PC-9 (cell line): ENCODE measurements at regions not wholly inside any gene's neighbourhood (a gene's known extent, or its start where the extent isn't known, plus 50 kb on each side); places are given as distances from the start of the nearest gene placed in this dataset.
"Not testable (repeated sequence)": the region's sequence is repeated elsewhere in the genome, so short reads cannot be mapped to it uniquely, and the experiment has no call there.

Experiments
- BruUV-seq: library from RNA; stranded (reverse); fragments of 400-500 nt; replicated peaks from 2 replicates; lab custom pipeline; 2021; lab: Mats Ljungman, UMichigan
- CTCF ChIA-PET: fragments of 300-600 bp; sonication (Branson Sonifier 250); formaldehyde crosslinking; loops from one replicate; lab custom pipeline; 2022; ENCODE audit warnings: antibody characterized with exemption; lab: Charles Lee
- POLR2A ChIA-PET: fragments of 300-600 bp; sonication (Branson Sonifier 250); formaldehyde crosslinking; loops from one replicate; lab custom pipeline; 2022; ENCODE audit warnings: antibody characterized with exemption; ENCODE audit not compliant: unreplicated experiment; lab: Charles Lee
- DNase-seq, 2 experiments: peaks; one replicate each; pipeline versions ENCODE4 v3.0.0 to v3.0.0-alpha.2; 2015 to 2022; ENCODE audit warnings: mixed read lengths in 1 of 2
- H2AFZ ChIP-seq: fragments of 200-600 bp; sonication (generic); 2 replicates; pipeline ENCODE4 v1.8.1; 2017; ENCODE audit warnings: antibody characterized with exemption
- H3F3A ChIP-seq: fragments of 200-600 bp; sonication (generic); 2 replicates; pipeline ENCODE4 v1.8.1; 2017; ENCODE audit warnings: antibody characterized with exemption, mild to moderate bottlenecking, low read depth; ENCODE audit not compliant: insufficient read depth
- H3K27ac ChIP-seq: fragments of 200-600 bp; sonication (generic); 2 replicates; pipeline ENCODE4 v1.6.1; 2016; ENCODE audit warnings: mixed run types
- H3K27me3 ChIP-seq: fragments of 200-600 bp; sonication (generic); 2 replicates; pipeline ENCODE4 v1.6.1; 2016; ENCODE audit warnings: low read depth, mixed run types; ENCODE audit not compliant: insufficient read depth
- H3K36me3 ChIP-seq: fragments of 200-600 bp; sonication (generic); 2 replicates; pipeline ENCODE4 v1.6.1; 2016; ENCODE audit warnings: low read depth, mixed run types
- H3K4me1 ChIP-seq: fragments of 200-600 bp; sonication (generic); replicated peaks from 2 replicates; pipeline ENCODE4 v1.6.1; 2016; ENCODE audit warnings: mixed run types; ENCODE audit not compliant: insufficient read depth
- H3K4me2 ChIP-seq: fragments of 200-600 bp; sonication (generic); 2 replicates; pipeline ENCODE4 v1.6.1; 2017; ENCODE audit warnings: mixed run types
- H3K4me3 ChIP-seq: fragments of 200-600 bp; sonication (generic); 2 replicates; pipeline ENCODE4 v1.6.1; 2016; ENCODE audit warnings: mixed run types
- H3K79me2 ChIP-seq: fragments of 200-600 bp; sonication (generic); 2 replicates; pipeline ENCODE4 v1.6.1; 2017; ENCODE audit warnings: low read depth, mixed run types
- H3K9me2 ChIP-seq: fragments of 200-600 bp; sonication (generic); 2 replicates; pipeline ENCODE4 v1.8.1; 2017; ENCODE audit warnings: mild to moderate bottlenecking; ENCODE audit not compliant: insufficient read depth
- H3K9me3 ChIP-seq: fragments of 200-600 bp; sonication (generic); 2 replicates; pipeline ENCODE4 v1.8.1; 2016; ENCODE audit warnings: low read depth; ENCODE audit not compliant: insufficient read depth
- H4K20me1 ChIP-seq: fragments of 200-600 bp; sonication (generic); 2 replicates; pipeline ENCODE4 v1.8.1; 2017; ENCODE audit not compliant: insufficient read depth
- CTCF ChIP-seq: fragments of 200-600 bp; sonication (generic); conservative IDR thresholded peaks from 2 replicates; pipeline ENCODE4 v1.6.1; 2017; ENCODE audit warnings: mixed run types, antibody characterized with exemption, mild to moderate bottlenecking, moderate library complexity
- EZH2 ChIP-seq: fragments of 200-600 bp; sonication (generic); IDR thresholded peaks from 2 replicates; pipeline ENCODE4 v1.8.0; 2017; ENCODE audit warnings: antibody characterized with exemption, low read depth
- intact Hi-C: fragments of 100-400 bp; cut with micrococcal nuclease; formaldehyde crosslinking; loops from one replicate; pipeline ENCODE4 v1.10.0; 2022; ENCODE audit not compliant: unreplicated experiment

DNA sequence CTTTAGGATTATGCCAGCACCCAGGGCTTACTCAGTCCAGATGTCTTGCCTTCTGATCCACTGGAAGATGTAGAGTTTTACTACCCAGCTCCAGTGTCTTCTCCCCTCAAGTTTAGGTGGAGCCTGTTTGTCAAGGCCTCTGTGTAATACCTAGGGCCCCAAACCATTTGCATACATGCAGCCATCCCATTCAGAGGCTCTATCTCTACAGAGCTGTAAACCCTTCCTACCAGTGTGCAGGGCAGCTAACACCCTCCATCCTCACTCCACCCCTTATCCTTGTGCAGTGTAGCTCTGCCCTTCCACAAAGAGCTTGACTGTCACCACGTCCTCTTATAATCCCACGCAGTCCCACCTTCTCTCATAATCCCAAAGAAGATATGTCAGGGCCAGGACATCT, 54.6 kb upstream of the GPCPD1 start:
- H3K79me2 ChIP-seq = no peaks in the 10 kb centered on the region
- CTCF ChIA-PET = no interaction called here
- H3K36me3 ChIP-seq = no peaks in the 10 kb centered on the region
- no peak overlapping the region for H2AFZ ChIP-seq
- H3K9me3 ChIP-seq = no peaks in the 10 kb centered on the region
- no peaks in the 10 kb centered on the region for H4K20me1 ChIP-seq
- no peak for DNase-seq
- no peaks in the 10 kb centered on the region for H3K27me3 ChIP-seq
- no peaks in the 10 kb centered on the region for H3K4me1 ChIP-seq
- H3K9me2 ChIP-seq = no peaks in the 10 kb centered on the region
- TF ChIP-seq EZH2 (no peak), CTCF (no peak)
- H3F3A ChIP-seq = no peaks in the 10 kb centered on the region
- POLR2A ChIA-PET = no interaction called here
- BruUV-seq = no TSS peak
- no peak overlapping the region for H3K4me3 ChIP-seq
- H3K27ac ChIP-seq = no peak overlapping the region
- intact Hi-C loops = no loop called here
- no peak overlapping the region for H3K4me2 ChIP-seq

DNA sequence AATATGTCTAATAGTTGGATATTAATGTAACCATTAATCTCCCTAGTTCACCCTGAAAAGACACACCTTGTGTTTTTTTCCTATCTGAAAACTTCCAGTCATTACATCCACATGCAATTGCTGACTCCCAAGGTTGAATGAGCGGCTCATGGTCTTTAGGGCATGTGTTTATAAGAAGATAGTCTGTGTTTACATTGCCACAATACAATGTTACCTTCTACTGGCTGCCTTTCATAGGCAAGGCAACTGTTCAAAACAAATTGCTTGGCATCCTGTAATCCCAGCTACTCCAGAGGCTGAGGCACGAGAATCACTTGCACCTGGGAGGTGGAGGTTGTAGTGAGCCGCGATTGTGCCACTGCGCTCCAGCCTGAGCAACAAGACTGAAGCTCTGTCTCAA, 52.6 kb upstream of the GPCPD1 start:
- CTCF ChIA-PET = no interaction called here
- Histone ChIP-seq H3K79me2 (no peaks in the 10 kb centered on the region), H2AFZ (no peak overlapping the region), H3K36me3 (no peaks in the 10 kb centered on the region), H3K27me3 (no peaks in the 10 kb centered on the region), H4K20me1 (no peaks in the 10 kb centered on the region), H3K4me2 (no peak overlapping the region), H3K4me3 (no peak overlapping the region), H3K27ac (no peak overlapping the region), H3F3A (peaks cover 2% of the 10 kb centered on the region; the same call in 1 of the 2 replicates), H3K9me3 (no peaks in the 10 kb centered on the region), H3K4me1 (peaks cover 2% of the 10 kb centered on the region; the same call in 1 of the 2 replicates), H3K9me2 (no peaks in the 10 kb centered on the region)
- no TSS peak for BruUV-seq
- POLR2A ChIA-PET = no interaction called here
- intact Hi-C loops = no loop called here
- DNase-seq = no peak
- TF ChIP-seq EZH2 (no peak), CTCF (no peak)

GRCh38 chr20:5662769-5663168, 52.0 kb upstream of the GPCPD1 start:
- Histone ChIP-seq H3K4me2 (no peak overlapping the region), H3K4me3 (no peak overlapping the region), H3K27me3 (no peaks in the 10 kb centered on the region), H3F3A (peaks cover 8% of the 10 kb centered on the region), H3K79me2 (no peaks in the 10 kb centered on the region), H2AFZ (no peak overlapping the region), H4K20me1 (no peaks in the 10 kb centered on the region), H3K4me1 (peaks cover 9% of the 10 kb centered on the region), H3K9me2 (no peaks in the 10 kb centered on the region), H3K36me3 (no peaks in the 10 kb centered on the region), H3K27ac (no peak overlapping the region), H3K9me3 (no peaks in the 10 kb centered on the region)
- no peak for TF ChIP-seq EZH2
- no peak for TF ChIP-seq CTCF
- intact Hi-C loops = no loop called here
- POLR2A ChIA-PET = no interaction called here
- CTCF ChIA-PET = no interaction called here
- no peak for DNase-seq
- BruUV-seq = no TSS peak

GRCh38 chr20:5660756-5661155, 50.0 kb upstream of the GPCPD1 start:
- DNase-seq, H3K9me3 ChIP-seq, H3K4me2 ChIP-seq, H2AFZ ChIP-seq, H3K36me3 ChIP-seq, H3K27ac ChIP-seq, BruUV-seq, POLR2A ChIA-PET, H3K4me3 ChIP-seq, H4K20me1 ChIP-seq, H3K27me3 ChIP-seq, intact Hi-C loops, H3K79me2 ChIP-seq, H3K9me2 ChIP-seq: not testable (repeated sequence)
- CTCF ChIA-PET = interaction anchor here (0.6 kb wide), 1 partner anchor 163 kb away, joined by 4 read pairs; no protein-coding TSS in a partner anchor
- peaks cover 24% of the 10 kb centered on the region for H3F3A ChIP-seq
- H3K4me1 ChIP-seq = peaks cover 28% of the 10 kb centered on the region
